ENCODE measurements at regions not wholly inside any gene's neighbourhood (a gene's known extent, or its start where the extent isn't known, plus 50 kb on each side); places are given as distances from the start of the nearest gene placed in this dataset.

DNA sequence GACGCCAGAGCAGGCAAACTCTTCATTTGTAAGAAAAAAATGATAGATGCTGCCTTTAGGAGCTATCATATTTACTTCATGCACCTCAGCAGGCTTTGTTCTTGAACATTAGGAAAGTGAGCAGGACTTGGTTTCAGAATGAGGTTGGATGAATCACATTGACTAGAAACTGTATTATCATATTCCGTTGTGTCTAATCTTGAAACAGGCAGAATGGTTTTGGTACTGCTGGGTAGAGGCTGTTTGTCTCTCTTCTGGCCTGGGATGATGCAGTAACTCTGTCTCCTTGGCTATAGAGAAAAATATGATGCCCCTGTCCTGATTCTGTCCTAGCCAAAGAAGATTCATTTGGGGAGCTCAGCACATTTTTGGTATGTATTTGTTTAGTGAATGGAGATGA lies 344.2 kb upstream of the GRM7 start:
- TF ChIP-seq, protein P1, sequence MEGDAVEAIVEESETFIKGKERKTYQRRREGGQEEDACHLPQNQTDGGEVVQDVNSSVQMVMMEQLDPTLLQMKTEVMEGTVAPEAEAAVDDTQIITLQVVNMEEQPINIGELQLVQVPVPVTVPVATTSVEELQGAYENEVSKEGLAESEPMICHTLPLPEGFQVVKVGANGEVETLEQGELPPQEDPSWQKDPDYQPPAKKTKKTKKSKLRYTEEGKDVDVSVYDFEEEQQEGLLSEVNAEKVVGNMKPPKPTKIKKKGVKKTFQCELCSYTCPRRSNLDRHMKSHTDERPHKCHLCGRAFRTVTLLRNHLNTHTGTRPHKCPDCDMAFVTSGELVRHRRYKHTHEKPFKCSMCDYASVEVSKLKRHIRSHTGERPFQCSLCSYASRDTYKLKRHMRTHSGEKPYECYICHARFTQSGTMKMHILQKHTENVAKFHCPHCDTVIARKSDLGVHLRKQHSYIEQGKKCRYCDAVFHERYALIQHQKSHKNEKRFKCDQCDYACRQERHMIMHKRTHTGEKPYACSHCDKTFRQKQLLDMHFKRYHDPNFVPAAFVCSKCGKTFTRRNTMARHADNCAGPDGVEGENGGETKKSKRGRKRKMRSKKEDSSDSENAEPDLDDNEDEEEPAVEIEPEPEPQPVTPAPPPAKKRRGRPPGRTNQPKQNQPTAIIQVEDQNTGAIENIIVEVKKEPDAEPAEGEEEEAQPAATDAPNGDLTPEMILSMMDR (IDR thresholded peaks at IDR 0.05): no peak
- no peak for TF ChIP-seq POLR2A (IDR thresholded peaks at IDR 0.05)
